Neural progenitor cell (in vitro differentiated cells): ENCODE measurements at regions not wholly inside any gene's neighbourhood (a gene's known extent, or its start where the extent isn't known, plus 50 kb on each side); places are given as distances from the start of the nearest gene placed in this dataset.

Experiments used
- CTCF ChIP-seq: fragments of 200-600 bp; sonication (generic); IDR thresholded peaks from 2 replicates; pipeline ENCODE4 v1.5.1; 2017; ENCODE audit warnings: antibody characterized with exemption, mild to moderate bottlenecking
- EZH2 ChIP-seq: fragments of 200-600 bp; sonication (generic); IDR thresholded peaks from 2 replicates; pipeline ENCODE4 v1.6.1; 2017; ENCODE audit warnings: antibody characterized with exemption, mild to moderate bottlenecking, moderate library complexity
- EZH2phosphoT487 ChIP-seq: fragments of 200-600 bp; sonication (generic); IDR thresholded peaks from 2 replicates; pipeline ENCODE4 v1.6.1; 2017; ENCODE audit warnings: antibody characterized with exemption

- TF ChIP-seq CTCF (no peak), EZH2 (no peak), EZH2phosphoT487 (no peak)
Observed at GRCh38 chr1:163789911-163790310, 468.2 kb downstream of the NUF2 start.
